ENCODE measurements at regions not wholly inside any gene's neighbourhood (a gene's known extent, or its start where the extent isn't known, plus 50 kb on each side); places are given as distances from the start of the nearest gene placed in this dataset.

DNA sequence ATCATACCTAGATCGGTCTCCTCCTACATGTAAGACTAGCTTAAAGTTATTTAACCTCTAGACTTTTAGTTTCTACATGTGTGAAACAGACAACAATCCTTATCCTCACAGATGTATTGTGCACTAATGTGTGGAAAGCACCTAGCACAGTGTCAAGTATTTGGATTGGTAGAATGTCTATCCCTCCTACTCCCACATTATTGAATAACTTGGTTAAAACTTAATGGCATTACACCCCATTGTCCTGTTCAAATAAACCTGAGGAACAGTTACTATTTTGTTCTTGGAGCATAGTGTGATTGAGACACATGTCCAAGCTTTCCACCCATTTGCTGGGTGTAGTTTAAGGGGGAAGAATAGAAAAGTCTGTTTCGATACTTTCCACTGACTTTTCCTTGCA lies 208.8 kb upstream of the JUN start:
- no peak for DNase-seq (ENCODE audit: low read depth in 3 of 3, low spot score in 2 of 3)

DNA sequence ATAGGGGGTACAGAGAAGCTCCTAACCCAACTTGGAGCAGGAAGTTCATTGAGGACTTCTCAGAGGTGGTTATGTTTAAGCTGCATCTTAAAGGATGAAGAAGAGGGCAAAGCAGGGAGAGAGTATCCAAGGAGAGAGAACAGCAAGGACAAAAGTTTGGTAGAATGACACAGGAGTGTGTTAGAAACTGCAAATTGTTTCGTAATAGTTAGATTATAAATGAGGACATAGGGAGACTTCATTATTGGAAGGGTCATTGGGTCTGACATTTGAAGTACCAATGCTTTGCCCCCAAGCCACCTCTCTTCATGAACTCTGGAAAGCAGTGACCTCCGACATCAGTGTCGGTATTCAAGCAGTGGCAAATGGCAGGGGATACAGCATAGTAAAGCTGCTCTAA lies 209.6 kb upstream of the JUN start:
- DNase-seq (ENCODE audit: low read depth in 3 of 3, low spot score in 2 of 3), result no peak

DNA sequence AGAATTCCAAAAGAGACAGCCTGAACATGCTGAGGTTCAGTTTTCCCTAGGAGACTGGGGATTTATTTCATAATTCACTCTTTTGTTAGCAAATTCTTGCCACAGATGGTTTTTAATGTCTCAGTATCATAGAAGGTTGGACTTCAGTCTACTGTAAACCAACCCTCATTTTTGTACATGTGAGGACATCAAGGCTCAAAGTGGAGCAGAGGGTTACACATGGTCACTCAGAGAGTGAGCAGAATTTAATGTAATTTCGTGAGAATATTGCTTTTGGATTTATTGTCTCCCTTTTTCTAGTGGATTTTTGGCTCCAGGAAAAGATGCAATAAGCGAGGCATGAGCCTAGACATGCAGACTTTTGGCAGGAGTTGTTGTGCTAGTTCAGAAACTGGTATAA lies 210.8 kb upstream of the JUN start:
- no peak for DNase-seq (ENCODE audit: low read depth in 3 of 3, low spot score in 2 of 3)

DNA sequence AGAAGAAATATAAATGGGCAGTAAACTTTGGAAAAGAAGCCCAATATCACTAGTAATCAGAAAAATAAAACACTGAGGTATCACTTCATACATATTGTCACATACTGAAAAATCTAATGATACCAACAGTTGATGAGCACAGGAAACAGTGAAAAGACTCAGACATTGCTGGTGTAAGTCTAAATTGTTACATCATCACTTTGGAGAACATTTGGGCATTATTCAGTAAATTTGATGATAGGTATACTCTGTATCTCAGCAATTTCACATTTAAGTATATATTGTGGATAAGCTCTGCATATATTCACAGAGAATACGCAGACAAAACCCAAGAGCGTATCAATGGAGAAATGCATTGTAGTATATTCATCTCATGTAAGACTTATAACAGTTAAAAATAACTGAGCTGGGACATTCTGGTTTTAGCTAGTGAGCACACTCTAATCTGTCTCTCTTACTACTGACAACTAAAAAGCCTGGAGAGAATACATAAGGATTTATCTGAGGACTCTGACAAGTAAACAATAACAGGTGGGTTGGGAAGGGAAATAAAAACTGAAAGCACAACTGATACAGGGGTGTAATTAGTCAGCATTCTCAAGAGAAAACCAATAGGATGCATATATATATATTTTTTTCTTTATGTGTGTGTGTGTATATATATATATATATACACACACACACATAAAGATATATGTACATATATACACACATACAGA lies 212.7 kb upstream of the JUN start:
- no peak for DNase-seq (ENCODE audit: low read depth in 3 of 3, low spot score in 2 of 3)

DNA sequence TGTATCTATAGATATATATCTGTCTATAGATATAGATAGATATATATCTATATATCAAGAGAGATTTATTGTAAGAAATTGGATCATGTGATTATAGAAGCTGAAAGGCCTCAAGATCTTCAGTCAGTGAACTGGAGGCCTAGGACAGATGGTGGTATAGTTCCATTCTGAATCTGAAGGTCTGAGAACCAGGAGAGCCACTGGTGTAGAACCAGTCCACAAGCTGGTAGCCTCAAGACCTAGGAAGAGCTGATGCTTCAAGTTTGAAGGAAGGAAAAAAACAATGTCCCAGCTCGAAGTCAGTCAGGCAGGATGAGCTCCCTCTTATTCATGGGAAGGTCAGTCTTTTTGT lies 213.2 kb upstream of the JUN start:
- DNase-seq (ENCODE audit: low read depth in 3 of 3, low spot score in 2 of 3), result no peak

DNA sequence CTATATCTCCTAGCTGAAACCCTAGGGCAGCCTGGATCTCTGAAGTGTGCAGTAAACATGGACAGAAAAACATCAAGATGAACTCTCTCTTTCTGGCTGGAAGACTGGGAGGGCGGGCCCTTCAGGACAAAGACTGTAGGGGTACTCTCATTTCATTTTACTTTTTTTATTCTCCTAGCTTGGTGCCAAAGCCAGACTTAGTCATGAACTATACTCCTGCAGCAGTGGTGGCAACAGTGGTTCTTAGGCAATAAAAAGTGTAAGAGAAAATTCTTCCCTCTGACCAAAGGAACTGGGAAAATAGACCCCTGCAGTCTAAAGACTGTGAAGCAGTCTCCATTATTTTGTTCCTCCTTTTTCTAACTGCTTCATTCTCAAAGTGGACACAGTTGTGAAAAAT lies 213.8 kb upstream of the JUN start:
- DNase-seq (ENCODE audit: low read depth in 3 of 3, low spot score in 2 of 3), result no peak

DNA sequence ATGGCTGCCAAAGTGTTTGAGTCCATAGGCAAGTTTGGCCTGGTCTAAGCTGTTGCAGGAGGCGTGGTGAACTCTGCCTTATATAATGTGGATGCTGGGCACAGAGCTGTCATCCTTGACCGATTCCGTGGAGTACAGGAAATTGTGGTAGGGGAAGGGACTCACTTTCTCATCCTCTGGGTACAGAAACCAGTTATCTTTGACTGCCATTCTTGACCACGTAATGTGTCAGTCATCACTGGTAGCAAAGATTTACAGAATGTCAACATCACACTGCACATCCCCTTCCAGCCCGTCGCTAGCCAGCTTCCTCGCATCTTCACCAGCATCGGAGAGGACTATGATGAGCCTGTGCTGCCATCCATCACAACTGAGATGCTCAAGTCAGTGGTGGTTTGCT lies 215.8 kb upstream of the JUN start:
- no peak for DNase-seq (ENCODE audit: low read depth in 3 of 3, low spot score in 2 of 3)

DNA sequence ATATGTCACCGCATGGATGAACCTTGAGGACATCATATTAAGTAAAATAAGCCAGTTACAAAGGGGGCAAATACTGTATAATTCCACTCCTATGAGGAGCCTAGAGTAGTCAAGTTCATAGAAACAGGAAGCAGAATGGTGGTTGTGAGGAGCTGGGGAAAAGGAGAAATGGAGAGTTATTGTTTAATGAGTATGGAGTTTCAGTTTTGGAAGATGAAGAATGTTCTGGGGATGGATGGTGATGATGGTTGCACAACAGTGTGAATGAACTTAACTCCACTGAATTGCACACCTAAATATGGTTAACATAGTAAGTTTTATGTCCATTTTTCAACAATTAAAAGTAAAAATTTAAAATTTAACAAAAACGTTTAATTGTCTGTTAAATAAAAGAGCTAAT lies 220.9 kb upstream of the JUN start:
- DNase-seq (ENCODE audit: low read depth in 3 of 3, low spot score in 2 of 3), result no peak

DNA sequence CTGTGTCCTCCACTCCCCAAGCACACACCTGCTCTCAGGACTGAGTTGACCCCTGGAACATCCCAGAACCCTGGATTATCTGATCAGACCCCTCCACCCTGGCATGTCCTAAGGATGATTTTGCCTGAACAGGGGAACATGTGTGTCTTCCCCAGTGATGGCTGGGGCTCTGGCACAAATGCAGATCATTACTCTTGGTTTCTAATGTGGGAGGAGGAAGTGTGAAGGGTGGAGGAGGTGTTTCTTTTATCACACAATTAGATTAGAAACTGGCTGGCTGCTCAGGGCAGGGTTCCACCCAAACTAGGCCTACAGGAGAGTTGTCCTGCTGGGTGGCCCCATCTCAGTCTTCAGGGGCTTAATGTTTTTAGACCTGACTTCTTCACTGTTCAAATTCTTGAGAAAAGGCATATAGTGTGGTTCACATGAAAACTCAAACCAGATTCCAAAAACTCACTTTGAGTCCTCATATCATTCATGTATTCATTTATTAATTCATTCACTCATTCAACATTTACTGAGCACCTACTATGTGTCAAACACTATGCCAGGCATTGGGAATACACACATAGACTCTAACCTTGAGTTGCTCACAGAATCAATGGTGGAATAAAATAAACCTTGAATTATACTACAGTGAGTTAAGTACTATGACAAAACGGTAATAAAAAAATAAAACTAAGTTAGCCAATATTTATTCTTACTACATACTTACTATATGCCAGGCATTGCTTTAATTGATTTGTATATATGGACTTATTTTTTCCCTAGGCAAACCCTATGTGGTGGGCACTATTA lies 221.8 kb upstream of the JUN start:
- DNase-seq (ENCODE audit: low read depth in 3 of 3, low spot score in 2 of 3), result no peak

DNA sequence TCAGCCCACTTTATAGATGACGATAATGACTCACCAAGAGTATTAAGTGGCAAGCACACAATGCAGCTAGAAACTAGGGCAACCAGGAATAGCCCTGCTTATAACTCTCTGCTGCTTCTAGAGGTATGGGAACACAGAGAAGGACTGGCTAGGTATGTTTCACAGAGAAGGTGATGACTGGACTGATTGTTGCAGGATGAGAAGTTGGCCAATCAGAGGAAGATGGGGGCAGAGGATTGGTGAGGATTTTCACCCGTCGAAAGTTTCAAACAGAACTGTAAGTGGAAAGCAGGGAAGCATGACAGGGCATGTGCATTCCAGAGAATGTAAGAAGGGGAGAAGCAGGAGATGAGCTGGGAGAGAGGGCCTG lies 222.4 kb upstream of the JUN start:
- DNase-seq (ENCODE audit: low read depth in 3 of 3, low spot score in 2 of 3), result no peak

DNA sequence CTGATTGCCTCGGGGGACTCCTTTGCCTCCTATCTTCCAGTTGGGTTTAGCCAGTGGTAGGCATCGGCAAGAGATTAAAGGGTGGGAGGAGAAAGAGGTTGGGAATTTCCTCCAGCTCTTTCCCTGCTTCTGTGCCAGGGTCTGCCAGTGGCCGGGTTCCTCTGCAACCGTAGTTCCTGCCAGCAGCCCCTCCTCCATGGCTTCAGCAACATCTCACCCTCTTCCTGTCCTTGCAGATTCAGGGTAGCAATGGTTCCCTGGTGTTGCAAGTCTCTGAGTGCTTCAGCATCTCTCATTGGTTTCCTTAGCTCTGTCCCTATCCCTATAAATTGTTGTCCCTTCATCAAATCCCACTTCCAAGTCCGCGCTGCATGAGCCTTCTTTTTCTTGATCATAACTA lies 223.1 kb upstream of the JUN start:
- DNase-seq (ENCODE audit: low read depth in 3 of 3, low spot score in 2 of 3), result no peak

DNA sequence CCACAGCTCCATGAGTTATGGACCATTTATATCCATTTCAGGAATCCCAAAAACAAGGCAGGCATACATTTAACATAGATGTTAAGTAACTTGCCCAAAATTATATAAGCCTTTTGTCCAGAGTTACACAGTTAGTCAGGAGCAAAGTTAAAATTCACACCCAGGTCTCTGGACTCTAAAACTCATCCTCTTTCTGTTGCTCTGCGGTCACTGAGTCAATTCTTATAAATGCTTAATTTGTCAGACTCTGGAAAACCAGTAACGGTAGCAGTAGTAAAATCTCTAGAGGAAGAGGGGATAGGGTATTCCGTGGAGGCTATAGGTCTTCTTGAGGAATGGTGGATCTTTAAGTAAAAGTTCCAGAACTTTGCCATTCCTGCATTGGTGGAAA lies 223.6 kb upstream of the JUN start:
- no peak for DNase-seq (ENCODE audit: low read depth in 3 of 3, low spot score in 2 of 3)

DNA sequence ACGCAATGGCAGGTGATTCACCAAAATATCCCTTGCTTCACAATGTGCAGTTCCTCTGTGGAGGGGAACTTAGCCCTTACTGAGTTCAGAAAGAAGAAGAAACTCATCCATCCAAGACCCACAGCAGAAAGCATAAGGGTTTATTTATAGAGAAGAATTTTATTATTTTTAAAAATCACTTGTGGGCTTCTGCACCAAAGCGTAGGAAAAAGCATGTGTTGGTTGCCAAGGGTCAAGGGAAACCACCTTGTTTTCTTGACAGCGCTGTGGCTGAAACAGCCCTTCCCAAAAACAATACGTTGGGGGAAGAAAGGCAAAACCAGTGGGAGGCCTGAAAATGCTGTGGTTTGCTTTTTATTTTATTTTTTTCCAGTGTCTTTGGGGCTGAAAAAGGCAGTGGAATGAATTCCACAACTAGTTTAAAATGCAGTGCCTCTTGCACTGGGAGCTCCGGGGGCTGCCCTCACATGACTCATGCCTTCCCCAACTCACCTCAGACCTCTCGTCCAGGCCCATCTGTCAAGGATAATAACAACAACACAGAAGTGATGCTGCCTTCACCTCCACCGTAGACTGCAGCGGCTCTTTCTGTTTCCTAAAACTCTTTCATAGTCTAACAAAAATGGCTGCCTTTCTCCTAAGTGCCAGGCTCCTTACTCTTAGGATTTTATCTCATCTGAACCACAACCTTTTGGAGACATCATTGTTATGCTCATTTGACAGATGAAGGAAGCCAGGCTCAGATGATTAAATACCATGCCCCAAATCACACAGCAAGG lies 224.2 kb upstream of the JUN start:
- DNase-seq (ENCODE audit: low read depth in 3 of 3, low spot score in 2 of 3), result no peak

DNA sequence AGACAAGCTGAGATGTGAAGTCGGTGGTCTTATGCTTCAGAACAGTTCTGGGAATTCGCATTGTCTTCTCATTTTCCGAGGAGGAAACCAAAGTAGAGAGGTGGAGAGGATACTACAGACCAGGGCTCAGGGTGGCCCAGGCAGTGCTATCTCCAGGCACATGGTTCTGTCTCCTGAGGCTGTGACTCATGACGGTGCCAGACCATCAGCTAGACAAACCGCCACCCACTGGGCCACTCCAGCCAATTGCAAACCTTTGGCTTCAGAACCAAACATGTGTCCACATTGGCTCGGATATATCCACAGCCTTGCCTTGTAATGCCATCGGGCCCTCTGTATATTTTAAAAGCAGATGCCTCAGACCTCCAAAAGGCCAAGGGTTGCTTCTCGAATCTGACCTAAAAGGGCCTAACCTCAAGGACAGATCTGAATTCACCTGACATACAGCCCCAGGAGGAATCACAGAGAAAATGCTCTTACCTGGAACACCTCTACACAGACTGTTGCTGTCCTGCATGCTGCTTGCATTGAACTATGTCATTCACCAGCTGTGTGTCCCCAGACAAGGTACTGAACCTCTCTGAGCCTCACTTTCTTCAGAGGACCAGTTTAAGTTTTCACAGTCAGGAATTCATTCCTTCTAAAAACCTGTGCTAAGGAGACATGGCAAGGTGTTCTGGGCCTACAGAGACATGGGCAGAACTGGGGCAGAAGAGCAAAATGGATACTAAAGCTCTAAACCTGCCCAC lies 224.9 kb upstream of the JUN start:
- DNase-seq (ENCODE audit: low read depth in 3 of 3, low spot score in 2 of 3), result no peak

DNA sequence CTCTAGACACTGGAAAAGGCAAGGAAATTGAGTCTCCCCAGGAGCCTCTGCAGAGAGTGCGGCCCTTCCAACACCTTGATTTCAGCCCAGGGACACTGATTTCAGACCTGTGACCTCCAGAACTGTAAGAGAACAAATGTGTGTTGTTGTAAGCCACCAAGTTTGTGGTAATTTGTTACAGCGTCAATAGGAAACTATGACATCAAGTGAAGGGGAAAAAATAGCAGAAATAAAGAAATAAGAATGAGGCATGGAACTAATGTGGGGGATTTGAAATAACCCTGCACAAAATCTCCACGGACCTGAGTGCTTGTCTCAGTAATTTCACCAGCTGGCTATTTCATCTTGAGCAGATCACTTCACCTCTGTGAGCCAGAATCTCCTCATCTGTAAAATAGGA lies 227.8 kb upstream of the JUN start:
- no peak for DNase-seq (ENCODE audit: low read depth in 3 of 3, low spot score in 2 of 3)

DNA sequence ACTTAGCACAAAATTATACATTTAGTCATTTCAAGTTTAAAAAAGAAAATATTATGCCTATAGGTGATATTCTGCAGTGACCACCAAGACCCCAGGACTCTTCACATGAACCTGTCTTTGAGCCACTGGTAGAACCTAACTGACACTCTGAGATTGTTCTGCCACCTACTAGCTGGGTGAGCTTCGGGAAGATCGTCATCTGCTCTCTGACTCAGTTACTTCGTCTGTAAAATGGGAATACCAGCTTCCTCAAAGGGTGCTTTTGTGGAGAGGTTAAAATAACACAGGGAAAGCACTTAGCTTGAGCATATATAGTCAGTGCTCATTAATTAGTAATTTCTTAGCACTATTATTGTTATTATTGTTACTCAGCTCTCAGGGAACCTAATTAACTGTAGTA lies 228.5 kb upstream of the JUN start:
- no peak for DNase-seq (ENCODE audit: low read depth in 3 of 3, low spot score in 2 of 3)

DNA sequence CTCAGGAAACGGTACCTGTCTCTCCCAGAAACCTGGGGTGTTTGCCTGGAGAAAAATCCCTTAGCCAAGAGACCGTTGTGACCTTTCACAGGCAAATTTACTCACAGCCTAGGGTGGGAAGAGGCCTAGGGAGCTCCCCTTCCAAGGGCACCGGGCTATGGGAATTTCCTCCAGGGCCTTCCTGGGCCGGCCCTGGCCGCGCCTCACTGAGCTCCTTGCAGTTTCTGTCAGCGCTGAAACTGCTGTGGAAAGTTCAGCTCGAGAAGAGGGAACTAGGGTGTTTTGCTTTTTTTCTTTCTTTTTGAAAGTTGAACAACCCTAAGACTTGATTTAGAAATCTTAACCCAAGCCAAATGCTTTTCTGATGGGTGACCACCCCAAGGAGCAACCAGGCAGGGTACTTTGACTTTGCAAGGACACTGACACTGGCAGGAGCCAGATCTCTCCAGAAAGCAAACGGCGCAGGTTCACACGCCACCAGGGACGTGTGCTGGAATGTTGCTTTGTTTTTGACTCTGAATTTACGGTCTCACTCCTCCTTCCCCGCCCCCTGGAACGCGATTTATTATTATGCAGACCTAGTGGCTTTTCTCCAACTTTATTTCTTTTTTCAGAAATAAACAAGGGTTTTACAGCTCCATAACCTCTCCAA lies 229.6 kb upstream of the JUN start:
- DNase-seq (ENCODE audit: low read depth in 3 of 3, low spot score in 2 of 3), result peak in 2 of 3 donors; percentile 57 to 71

DNA sequence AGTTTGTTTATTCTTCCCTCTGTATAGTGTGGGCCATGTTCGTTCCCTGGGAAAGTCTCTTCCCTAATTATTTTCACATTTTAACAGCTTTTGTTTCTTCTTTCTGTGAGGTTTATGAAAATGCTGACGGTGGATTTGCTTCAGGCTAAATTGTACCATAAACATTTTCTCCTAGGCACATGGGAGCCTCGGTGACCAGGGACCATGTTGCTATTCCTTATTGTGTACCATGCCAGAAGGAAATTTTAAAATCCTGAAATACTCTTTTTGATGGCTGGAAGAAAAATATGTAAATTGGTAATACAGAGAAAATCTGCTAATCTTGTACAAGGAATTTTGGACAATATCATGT lies 230.1 kb upstream of the JUN start:
- no peak for DNase-seq (ENCODE audit: low read depth in 3 of 3, low spot score in 2 of 3)

DNA sequence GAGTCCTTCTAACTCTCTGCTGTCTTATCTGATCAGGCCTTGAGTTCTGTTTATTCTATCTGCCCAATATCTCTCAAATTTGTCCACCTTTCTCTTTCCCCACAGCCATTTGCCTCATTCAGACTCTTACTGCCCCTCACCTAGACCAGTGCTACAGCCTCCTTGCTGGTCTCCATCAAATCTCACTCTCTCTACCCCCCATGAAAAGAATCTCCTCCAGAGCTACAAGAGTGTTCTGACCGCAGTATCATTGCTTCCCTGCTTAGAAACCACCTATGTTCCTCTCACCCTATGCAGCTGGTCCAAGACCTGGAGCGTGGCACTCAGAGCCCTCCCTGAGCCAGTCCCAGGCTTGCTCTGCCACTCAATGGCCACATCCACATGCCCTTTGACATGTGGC lies 231.0 kb upstream of the JUN start:
- DNase-seq (ENCODE audit: low read depth in 3 of 3, low spot score in 2 of 3), result no peak

DNA sequence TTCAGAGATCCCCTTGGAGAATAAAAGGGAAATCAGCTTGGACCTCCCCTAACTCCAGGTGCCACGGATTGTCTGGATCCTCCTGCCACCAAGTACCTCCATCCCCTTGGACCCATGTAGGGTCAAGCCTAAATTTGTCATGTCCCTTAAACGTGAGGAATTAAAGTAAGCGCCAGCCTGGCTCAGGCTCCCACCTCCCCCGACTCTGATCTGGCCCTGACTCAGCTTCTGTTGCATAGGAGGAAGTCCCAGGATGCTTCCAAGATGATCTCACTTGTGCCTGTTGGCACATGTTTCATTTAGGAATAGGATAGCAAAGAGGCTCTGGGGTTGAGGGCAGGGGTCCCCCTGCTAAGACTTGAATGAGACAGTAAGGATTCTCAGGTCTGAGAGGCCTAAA lies 231.9 kb upstream of the JUN start:
- DNase-seq (ENCODE audit: low read depth in 3 of 3, low spot score in 2 of 3), result no peak

DNA sequence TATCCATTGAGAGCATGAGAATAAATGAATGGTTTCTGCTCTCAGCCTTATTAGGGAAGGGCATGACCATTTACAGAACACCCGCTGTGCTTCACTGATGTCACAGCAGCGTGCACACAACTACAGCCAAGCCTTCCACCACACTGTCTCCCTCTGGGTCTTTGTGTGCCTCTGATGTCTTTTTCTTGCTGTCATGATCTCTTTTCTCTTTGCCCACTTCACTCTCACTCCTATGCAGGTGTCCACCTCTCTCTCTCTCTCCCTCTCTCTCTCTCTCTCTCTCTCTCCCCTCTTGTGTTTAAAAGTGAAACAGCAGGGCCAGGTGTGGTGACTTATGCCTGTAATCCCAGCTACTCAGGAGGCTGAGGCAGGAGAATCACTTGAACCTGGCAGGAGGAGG lies 232.5 kb upstream of the JUN start:
- no peak for DNase-seq (ENCODE audit: low read depth in 3 of 3, low spot score in 2 of 3)
